Endothelial cell of umbilical vein (primary cell): ENCODE measurements at regions not wholly inside any gene's neighbourhood (a gene's known extent, or its start where the extent isn't known, plus 50 kb on each side); places are given as distances from the start of the nearest gene placed in this dataset.

Experiments used
- BruUV-seq: library from RNA; stranded (reverse); fragments of 400-500 nt; replicated peaks from 2 replicates; lab custom pipeline; 2021; lab: Mats Ljungman, UMichigan
- CTCF ChIA-PET: fragments of 300-600, 350-600 bp; sonication (Branson Sonifier 250); formaldehyde crosslinking; loops from one replicate; lab custom pipeline; 2021; ENCODE audit warnings: antibody characterized with exemption, inconsistent platforms; lab: Charles Lee
- POLR2A ChIA-PET: fragments of 300-600, 350-600 bp; sonication (Branson Sonifier 250); formaldehyde crosslinking; loops from one replicate; lab custom pipeline; 2021; ENCODE audit warnings: antibody characterized with exemption, inconsistent platforms; lab: Charles Lee
- DNase-seq: peaks from one replicate; pipeline ENCODE4 v3.0.0-alpha.2; 2011; ENCODE audit warnings: low read depth, low spot score
- FAIRE-seq: peaks from 2 replicates; lab custom pipeline; 2011; peaks lifted over from hg19 to GRCh38; lab: Jason Lieb, UNC
- H2AFZ ChIP-seq: 2 replicates; pipeline ENCODE4 v1.6.0; 2012; ENCODE audit warnings: low read depth, low read length, control low read depth, inconsistent platforms
- H3K27ac ChIP-seq: 2 replicates; pipeline ENCODE4 v1.5.1; 2011; ENCODE audit warnings: low read depth, mild to moderate bottlenecking, control low read depth, low read length, moderate library complexity; ENCODE audit not compliant: insufficient read depth
- H3K27me3 ChIP-seq, 2 experiments: 2 replicates each; pipeline versions ENCODE4 v1.6.0 to v1.6.1; 2011; ENCODE audit warnings: low read length in 2 of 2, mixed read lengths in 1 of 2; ENCODE audit not compliant: control insufficient read depth in 2 of 2, insufficient read depth in 2 of 2
- H3K36me3 ChIP-seq, 2 experiments: 2 replicates in 1 of 2; 3 replicates in 1 of 2; pipeline ENCODE4 v1.5.1; 2011; ENCODE audit warnings: low read length in 2 of 2, mild to moderate bottlenecking in 1 of 2, moderate library complexity in 1 of 2; ENCODE audit not compliant: control insufficient read depth in 2 of 2, insufficient read depth in 2 of 2; ENCODE audit errors: extremely low read depth in 1 of 2
- H3K4me1 ChIP-seq: 3 replicates; pipeline ENCODE4 v1.5.1; 2011; ENCODE audit warnings: mild to moderate bottlenecking, low read length; ENCODE audit not compliant: control insufficient read depth, insufficient read depth; ENCODE audit errors: extremely low read depth
- H3K4me2 ChIP-seq: 2 replicates; pipeline ENCODE4 v1.6.1; 2011; ENCODE audit warnings: low read length, control low read depth, mixed read lengths; ENCODE audit not compliant: insufficient read depth
- H3K4me3 ChIP-seq, 3 experiments: fragments of 200-600 bp in 1 of 3; sonication (generic), shearing (Covaris generic) in 1 of 3; replicated peaks in 1 of 3; 2 replicates each; pipeline ENCODE4 v1.5.1; 2011 to 2016; ENCODE audit warnings: control low read depth in 3 of 3, low read length in 3 of 3, mild to moderate bottlenecking in 2 of 3, inconsistent platforms in 1 of 3, low read depth in 1 of 3, moderate library complexity in 1 of 3; ENCODE audit not compliant: insufficient read depth in 1 of 3
- H3K79me2 ChIP-seq: 2 replicates; pipeline ENCODE4 v1.6.0; 2012; ENCODE audit warnings: low read length, inconsistent platforms; ENCODE audit not compliant: control insufficient read depth, insufficient read depth
- H3K9ac ChIP-seq: replicated peaks from 2 replicates; pipeline ENCODE3; 2011; ENCODE audit warnings: low read length, control low read depth; ENCODE audit not compliant: insufficient read depth; ENCODE audit errors: extremely low read depth
- H3K9me1 ChIP-seq: replicated peaks from 3 replicates; pipeline ENCODE4 v1.6.0; 2011; ENCODE audit warnings: mild to moderate bottlenecking, low read length; ENCODE audit not compliant: control insufficient read depth, insufficient read depth; ENCODE audit errors: extremely low read depth
- H3K9me3 ChIP-seq: replicated peaks from 2 replicates; pipeline ENCODE4 v1.5.1; 2012; ENCODE audit warnings: low read length, inconsistent platforms; ENCODE audit not compliant: control insufficient read depth, insufficient read depth
- H4K20me1 ChIP-seq: replicated peaks from 2 replicates; pipeline ENCODE3; 2011; ENCODE audit warnings: mild to moderate bottlenecking, low read length; ENCODE audit not compliant: control insufficient read depth, insufficient read depth; ENCODE audit errors: extremely low read depth
- EZH2 ChIP-seq: IDR thresholded peaks from 2 replicates; pipeline ENCODE4 v1.6.1; 2012; ENCODE audit warnings: borderline replicate concordance, low read depth, mild to moderate bottlenecking, moderate library complexity, low read length, inconsistent platforms; ENCODE audit not compliant: severe bottlenecking
- FOS ChIP-seq: IDR thresholded peaks from 2 replicates; pipeline ENCODE4 v1.6.1; 2011; ENCODE audit warnings: mild to moderate bottlenecking, low read length, moderate library complexity, borderline replicate concordance; ENCODE audit not compliant: insufficient read depth
- GATA2 ChIP-seq: IDR thresholded peaks from 2 replicates; pipeline ENCODE4 v1.7.0; 2011; ENCODE audit warnings: low read depth, mild to moderate bottlenecking, moderate library complexity, mixed read lengths, low read length; ENCODE audit not compliant: insufficient read length, insufficient read depth
- JUN ChIP-seq: IDR thresholded peaks from 2 replicates; pipeline ENCODE4 v1.6.1; 2011; ENCODE audit warnings: borderline replicate concordance, low read depth; ENCODE audit not compliant: insufficient read length, insufficient read depth
- MYC ChIP-seq: IDR thresholded peaks from one replicate; pipeline ENCODE4 v1.6.1; 2011; ENCODE audit warnings: mild to moderate bottlenecking, low read depth, low read length
- POLR2A ChIP-seq: IDR thresholded peaks from 2 replicates; pipeline ENCODE4 v1.6.1; 2012; ENCODE audit warnings: low read depth, mild to moderate bottlenecking, control low read depth, low read length
- POLR2AphosphoS5 ChIP-seq: IDR thresholded peaks from 2 replicates; pipeline ENCODE4 v1.6.1; 2012; ENCODE audit warnings: low read depth, mild to moderate bottlenecking, control low read depth, low read length, moderate library complexity; ENCODE audit not compliant: insufficient read depth
- dilution Hi-C: fragments of 300-500 bp; cut with MboI; formaldehyde crosslinking; loops from one replicate; pipeline ENCODE4 v1.15.0; 2019; ENCODE audit warnings: low sequenced_read_pairs; ENCODE audit not compliant: extremely low pct_ligation_motif_present
- intact Hi-C: fragments of 100-400 bp; cut with micrococcal nuclease; formaldehyde crosslinking; loops from one replicate; pipeline ENCODE4 v1.10.0; 2022
- TF ChIP-seq, protein P1 (sequence below), 2 donors: IDR thresholded peaks; 1 replicate in 1 of 2; 2 replicates in 1 of 2; pipeline ENCODE4 v1.5.1; 2011; ENCODE audit warnings: low read length in 2 of 2, mild to moderate bottlenecking in 2 of 2, moderate library complexity in 2 of 2, control low read depth in 1 of 2, inconsistent platforms in 1 of 2, low read depth in 1 of 2; ENCODE audit not compliant: insufficient read depth in 1 of 2; ENCODE audit errors: extremely low read depth in 1 of 2
- TF ChIP-seq, protein P2 (sequence below): IDR thresholded peaks from 2 replicates; pipeline ENCODE4 v1.6.1; 2011; ENCODE audit not compliant: insufficient read depth, insufficient read length

DNA sequence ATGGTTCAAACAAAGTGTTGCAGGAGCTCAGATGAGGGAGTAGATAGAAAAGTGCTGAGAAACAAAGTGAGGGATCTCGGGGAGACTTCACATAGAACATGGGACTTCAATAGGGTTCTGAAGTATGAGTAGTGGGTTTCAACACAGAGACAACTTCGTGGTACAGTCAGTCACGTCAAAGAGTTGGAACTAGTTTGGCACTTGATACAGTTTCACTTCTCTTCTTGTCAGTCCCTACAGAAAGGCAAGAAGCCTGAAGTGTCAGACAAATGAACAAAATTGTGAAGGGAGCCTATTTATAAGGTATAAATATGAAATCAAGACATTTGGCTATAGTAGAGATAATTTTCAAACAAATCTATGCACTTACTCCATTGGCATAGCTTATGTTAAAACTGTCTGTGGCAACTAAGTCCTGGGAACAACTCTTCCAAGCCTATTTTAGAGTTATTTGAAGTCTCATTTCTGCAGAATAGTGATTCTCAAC lies 338.0 kb downstream of the TDRD15 start:
- no peak overlapping the region for H3K4me3 ChIP-seq
- BruUV-seq: no TSS peak
- H3K27me3 ChIP-seq: no peaks in the 10 kb centered on the region
- DNase-seq: no peak
- H3K9ac ChIP-seq: no peak overlapping the region
- TF ChIP-seq, protein P1, sequence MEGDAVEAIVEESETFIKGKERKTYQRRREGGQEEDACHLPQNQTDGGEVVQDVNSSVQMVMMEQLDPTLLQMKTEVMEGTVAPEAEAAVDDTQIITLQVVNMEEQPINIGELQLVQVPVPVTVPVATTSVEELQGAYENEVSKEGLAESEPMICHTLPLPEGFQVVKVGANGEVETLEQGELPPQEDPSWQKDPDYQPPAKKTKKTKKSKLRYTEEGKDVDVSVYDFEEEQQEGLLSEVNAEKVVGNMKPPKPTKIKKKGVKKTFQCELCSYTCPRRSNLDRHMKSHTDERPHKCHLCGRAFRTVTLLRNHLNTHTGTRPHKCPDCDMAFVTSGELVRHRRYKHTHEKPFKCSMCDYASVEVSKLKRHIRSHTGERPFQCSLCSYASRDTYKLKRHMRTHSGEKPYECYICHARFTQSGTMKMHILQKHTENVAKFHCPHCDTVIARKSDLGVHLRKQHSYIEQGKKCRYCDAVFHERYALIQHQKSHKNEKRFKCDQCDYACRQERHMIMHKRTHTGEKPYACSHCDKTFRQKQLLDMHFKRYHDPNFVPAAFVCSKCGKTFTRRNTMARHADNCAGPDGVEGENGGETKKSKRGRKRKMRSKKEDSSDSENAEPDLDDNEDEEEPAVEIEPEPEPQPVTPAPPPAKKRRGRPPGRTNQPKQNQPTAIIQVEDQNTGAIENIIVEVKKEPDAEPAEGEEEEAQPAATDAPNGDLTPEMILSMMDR (IDR thresholded peaks at IDR 0.05; ENCODE audit: extremely low read depth in 1 of 2, insufficient read depth in 1 of 2, low read depth in 1 of 2, low read length in 2 of 2): no peak
- TF ChIP-seq, protein P2, sequence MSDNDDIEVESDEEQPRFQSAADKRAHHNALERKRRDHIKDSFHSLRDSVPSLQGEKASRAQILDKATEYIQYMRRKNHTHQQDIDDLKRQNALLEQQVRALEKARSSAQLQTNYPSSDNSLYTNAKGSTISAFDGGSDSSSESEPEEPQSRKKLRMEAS: no peak
- no peak for TF ChIP-seq EZH2
- no peak for TF ChIP-seq FOS
- TF ChIP-seq JUN: no peak
- TF ChIP-seq POLR2A: no peak
- TF ChIP-seq POLR2AphosphoS5: no peak
- no peak for TF ChIP-seq GATA2
- TF ChIP-seq MYC: no peak
- H3K4me1 ChIP-seq: no peaks in the 10 kb centered on the region
- dilution Hi-C loops (no loop called here), intact Hi-C loops (no loop called here)
- H2AFZ ChIP-seq: no peak overlapping the region
- H3K36me3 ChIP-seq: no peaks in the 10 kb centered on the region
- H4K20me1 ChIP-seq: no peaks in the 10 kb centered on the region
- no peak overlapping the region for H3K4me2 ChIP-seq
- H3K79me2 ChIP-seq: no peaks in the 10 kb centered on the region
- H3K9me1 ChIP-seq: no peaks in the 10 kb centered on the region
- peaks cover 4% of the 10 kb centered on the region for H3K9me3 ChIP-seq
- ChIA-PET POLR2A (no interaction called here), CTCF (no interaction called here)
- FAIRE-seq: no peak
- H3K27ac ChIP-seq: no peak overlapping the region
